ENCODE measurements at regions not wholly inside any gene's neighbourhood (a gene's known extent, or its start where the extent isn't known, plus 50 kb on each side); places are given as distances from the start of the nearest gene placed in this dataset.

- Histone ChIP-seq H3K4me3 (ENCODE audit: low read length) (no peak overlapping the region), H3K4me2 (ENCODE audit: low read depth, low read length) (no peak overlapping the region), H3K27me3 (replicated peaks; ENCODE audit: insufficient read depth, low read length) (no peaks in the 10 kb centered on the region), H3K9ac (ENCODE audit: low read length) (no peak overlapping the region), H3F3A (ENCODE audit: insufficient read depth, low read length) (no peaks in the 10 kb centered on the region), H3K36me3 (replicated peaks; ENCODE audit: insufficient read depth, low read length) (no peaks in the 10 kb centered on the region), H3K9me3 (replicated peaks; ENCODE audit: insufficient read depth, low read length) (no peaks in the 10 kb centered on the region), H4K20me1 (ENCODE audit: insufficient read depth, low read length) (no peaks in the 10 kb centered on the region), H2AFZ (ENCODE audit: low read length) (no peak overlapping the region), H3K27ac (ENCODE audit: low read length) (no peak overlapping the region), H3K4me1 (ENCODE audit: low read length) (no peaks in the 10 kb centered on the region), H3K9me2 (replicated peaks; ENCODE audit: insufficient read depth, low read length) (no peaks in the 10 kb centered on the region), H3K79me2 (ENCODE audit: low read length) (no peaks in the 10 kb centered on the region)
- no peak for TF ChIP-seq CTCF (IDR thresholded peaks at IDR 0.05; ENCODE audit: low read length)
- TF ChIP-seq EZH2phosphoT487 (IDR thresholded peaks at IDR 0.05; ENCODE audit: low read length) = no peak
- no peak for TF ChIP-seq EZH2 (optimal IDR thresholded peaks at IDR 0.05; ENCODE audit: low read depth, low read length)
- no peak for DNase-seq
Measured at GRCh38 chr18:46282177-46282570, 178.0 kb downstream of the HAUS1 start.

- no peak overlapping the region for H3K27ac ChIP-seq (ENCODE audit: low read length)
- no peaks in the 10 kb centered on the region for H3K36me3 ChIP-seq (replicated peaks; ENCODE audit: insufficient read depth, low read length)
- no peak for DNase-seq
- H3K27me3 ChIP-seq (replicated peaks; ENCODE audit: insufficient read depth, low read length) = no peaks in the 10 kb centered on the region
- H3F3A ChIP-seq (ENCODE audit: insufficient read depth, low read length) = no peaks in the 10 kb centered on the region
- H2AFZ ChIP-seq (ENCODE audit: low read length) = no peak overlapping the region
- H3K9me3 ChIP-seq (replicated peaks; ENCODE audit: insufficient read depth, low read length) = no peaks in the 10 kb centered on the region
- no peaks in the 10 kb centered on the region for H3K4me1 ChIP-seq (ENCODE audit: low read length)
- no peaks in the 10 kb centered on the region for H3K79me2 ChIP-seq (ENCODE audit: low read length)
- H4K20me1 ChIP-seq (ENCODE audit: insufficient read depth, low read length) = no peaks in the 10 kb centered on the region
- H3K4me3 ChIP-seq (ENCODE audit: low read length) = no peak overlapping the region
- H3K4me2 ChIP-seq (ENCODE audit: low read depth, low read length) = no peak overlapping the region
- TF ChIP-seq EZH2 (optimal IDR thresholded peaks at IDR 0.05; ENCODE audit: low read depth, low read length) (no peak), CTCF (IDR thresholded peaks at IDR 0.05; ENCODE audit: low read length) (no peak)
- no peak overlapping the region for H3K9ac ChIP-seq (ENCODE audit: low read length)
- H3K9me2 ChIP-seq (replicated peaks; ENCODE audit: insufficient read depth, low read length) = no peaks in the 10 kb centered on the region
Measured at GRCh38 chr18:46282646-46283045, 178.5 kb downstream of the HAUS1 start.

GRCh38 chr18:46283268-46283667 lies 179.1 kb downstream of the HAUS1 start:
- no peaks in the 10 kb centered on the region for H3K27me3 ChIP-seq (replicated peaks; ENCODE audit: insufficient read depth, low read length)
- H3K79me2 ChIP-seq (ENCODE audit: low read length) = no peaks in the 10 kb centered on the region
- no peaks in the 10 kb centered on the region for H4K20me1 ChIP-seq (ENCODE audit: insufficient read depth, low read length)
- TF ChIP-seq EZH2 (optimal IDR thresholded peaks at IDR 0.05; ENCODE audit: low read depth, low read length) (no peak), CTCF (IDR thresholded peaks at IDR 0.05; ENCODE audit: low read length) (no peak), EZH2phosphoT487 (IDR thresholded peaks at IDR 0.05; ENCODE audit: low read length) (no peak)
- no peaks in the 10 kb centered on the region for H3K36me3 ChIP-seq (replicated peaks; ENCODE audit: insufficient read depth, low read length)
- no peaks in the 10 kb centered on the region for H3K9me2 ChIP-seq (replicated peaks; ENCODE audit: insufficient read depth, low read length)
- no peak overlapping the region for H2AFZ ChIP-seq (ENCODE audit: low read length)
- no peak overlapping the region for H3K27ac ChIP-seq (ENCODE audit: low read length)
- no peak overlapping the region for H3K4me2 ChIP-seq (ENCODE audit: low read depth, low read length)
- no peak overlapping the region for H3K4me3 ChIP-seq (ENCODE audit: low read length)
- no peak overlapping the region for H3K9ac ChIP-seq (ENCODE audit: low read length)
- no peaks in the 10 kb centered on the region for H3K4me1 ChIP-seq (ENCODE audit: low read length)
- H3F3A ChIP-seq (ENCODE audit: insufficient read depth, low read length) = no peaks in the 10 kb centered on the region
- no peaks in the 10 kb centered on the region for H3K9me3 ChIP-seq (replicated peaks; ENCODE audit: insufficient read depth, low read length)
- DNase-seq = no peak

Measured in MM.1S (cell line).